ENCODE measurements at regions not wholly inside any gene's neighbourhood (a gene's known extent, or its start where the extent isn't known, plus 50 kb on each side); places are given as distances from the start of the nearest gene placed in this dataset.
A peak's percentile ranks its signal among the peaks of the same experiment; 100 is the strongest.

DNA sequence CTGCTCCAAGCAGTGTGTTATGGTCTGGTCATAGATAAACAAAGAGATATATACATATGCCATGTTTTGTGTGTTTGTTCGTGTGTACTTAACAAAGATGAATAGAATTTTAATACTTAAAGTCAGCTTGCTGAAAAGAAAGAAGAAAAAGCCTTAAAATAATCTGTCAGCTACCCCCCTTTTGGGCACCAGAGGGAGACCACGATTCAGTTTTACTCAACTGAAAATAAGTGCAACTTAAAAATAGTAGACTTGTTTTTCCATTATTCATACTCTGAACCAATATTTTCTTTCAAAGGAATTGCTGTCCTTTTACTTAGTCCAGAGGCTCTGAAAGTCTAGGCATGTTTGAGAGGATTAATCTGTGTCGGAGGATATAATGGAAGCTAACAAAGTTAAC is 181.7 kb upstream of the AGTR2 start:
- no TSS peak for BruUV-seq (replicated peaks)
- no peaks in the 10 kb centered on the region for H3K36me3 Mint-ChIP-seq (ENCODE audit: insufficient read depth, unreplicated experiment)
- TF ChIP-seq, protein P1, sequence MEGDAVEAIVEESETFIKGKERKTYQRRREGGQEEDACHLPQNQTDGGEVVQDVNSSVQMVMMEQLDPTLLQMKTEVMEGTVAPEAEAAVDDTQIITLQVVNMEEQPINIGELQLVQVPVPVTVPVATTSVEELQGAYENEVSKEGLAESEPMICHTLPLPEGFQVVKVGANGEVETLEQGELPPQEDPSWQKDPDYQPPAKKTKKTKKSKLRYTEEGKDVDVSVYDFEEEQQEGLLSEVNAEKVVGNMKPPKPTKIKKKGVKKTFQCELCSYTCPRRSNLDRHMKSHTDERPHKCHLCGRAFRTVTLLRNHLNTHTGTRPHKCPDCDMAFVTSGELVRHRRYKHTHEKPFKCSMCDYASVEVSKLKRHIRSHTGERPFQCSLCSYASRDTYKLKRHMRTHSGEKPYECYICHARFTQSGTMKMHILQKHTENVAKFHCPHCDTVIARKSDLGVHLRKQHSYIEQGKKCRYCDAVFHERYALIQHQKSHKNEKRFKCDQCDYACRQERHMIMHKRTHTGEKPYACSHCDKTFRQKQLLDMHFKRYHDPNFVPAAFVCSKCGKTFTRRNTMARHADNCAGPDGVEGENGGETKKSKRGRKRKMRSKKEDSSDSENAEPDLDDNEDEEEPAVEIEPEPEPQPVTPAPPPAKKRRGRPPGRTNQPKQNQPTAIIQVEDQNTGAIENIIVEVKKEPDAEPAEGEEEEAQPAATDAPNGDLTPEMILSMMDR (IDR thresholded peaks at IDR 0.05; ENCODE audit: insufficient read depth in 1 of 2, low read depth in 1 of 2, low read length in 1 of 2, severe bottlenecking in 1 of 2, unreplicated experiment in 1 of 2), result peak in 1 of 2 experiments; percentile 29

DNA sequence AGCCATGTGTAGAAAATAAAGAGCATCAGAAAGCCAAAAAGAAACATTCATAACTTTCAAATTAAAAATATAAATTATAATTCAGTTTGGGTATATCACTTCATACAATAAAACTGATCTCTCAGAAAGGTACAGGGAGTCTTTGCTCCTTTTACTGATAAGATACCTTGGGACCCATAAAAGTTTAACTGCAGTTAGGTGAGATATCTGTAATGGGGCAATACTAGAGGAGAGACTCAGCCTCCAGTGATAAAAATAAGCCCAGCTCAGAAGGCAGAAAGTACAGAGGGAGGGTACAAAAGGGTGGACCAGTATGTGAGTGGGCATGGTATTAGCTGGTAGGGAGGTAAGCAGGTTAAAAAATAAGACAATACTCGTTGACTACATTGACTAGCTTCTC is 180.9 kb upstream of the AGTR2 start:
- DNase-seq, result no peak
- Mint-ChIP-seq H3K4me3 (ENCODE audit: unreplicated experiment) (no peak overlapping the region), H3K4me1 (ENCODE audit: low read depth, unreplicated experiment) (no peaks in the 10 kb centered on the region), H3K36me3 (ENCODE audit: insufficient read depth, unreplicated experiment) (no peaks in the 10 kb centered on the region), H3K27me3 (ENCODE audit: insufficient read depth, unreplicated experiment) (no peaks in the 10 kb centered on the region), H3K9me3 (ENCODE audit: unreplicated experiment) (peaks cover 5% of the 10 kb centered on the region), H3K27ac (ENCODE audit: unreplicated experiment) (no peak overlapping the region)
- Histone ChIP-seq H3K36me3 (ENCODE audit: control insufficient read depth, insufficient read depth, low read length) (no peaks in the 10 kb centered on the region), H3K27me3 (replicated peaks; ENCODE audit: control insufficient read depth, insufficient read depth, low read length) (no peaks in the 10 kb centered on the region), H3K9me3 (no peaks in the 10 kb centered on the region), H3K4me3 (ENCODE audit: low read depth, low read length) (no peak overlapping the region), H3K4me1 (no peaks in the 10 kb centered on the region)
- intact Hi-C loops (cut with micrococcal nuclease; ENCODE audit: unreplicated experiment), result loop anchor here (1.0 kb wide), 1 partner anchor 210 kb away; no protein-coding TSS in a partner anchor
- TF ChIP-seq, protein P1 (IDR thresholded peaks at IDR 0.05; ENCODE audit: insufficient read depth in 1 of 2, low read depth in 1 of 2, low read length in 1 of 2, severe bottlenecking in 1 of 2, unreplicated experiment in 1 of 2), result no peak
- ChIA-PET POLR2A (no interaction called here), CTCF (no interaction called here)
- no TSS peak for BruUV-seq (replicated peaks)

More for the DNA sequence above, 181.7 kb upstream of the AGTR2 start:
- no peak overlapping the region for H3K27ac Mint-ChIP-seq (ENCODE audit: unreplicated experiment)
- POLR2A ChIA-PET, result no interaction called here
- DNase-seq, result no peak
- H3K27me3 ChIP-seq (replicated peaks; ENCODE audit: control insufficient read depth, insufficient read depth, low read length), result no peaks in the 10 kb centered on the region
- H3K9me3 Mint-ChIP-seq (ENCODE audit: unreplicated experiment), result peaks cover 14% of the 10 kb centered on the region
- no peaks in the 10 kb centered on the region for H3K4me1 ChIP-seq
- H3K4me1 Mint-ChIP-seq (ENCODE audit: low read depth, unreplicated experiment), result no peaks in the 10 kb centered on the region
- H3K27me3 Mint-ChIP-seq (ENCODE audit: insufficient read depth, unreplicated experiment), result no peaks in the 10 kb centered on the region
- no peaks in the 10 kb centered on the region for H3K9me3 ChIP-seq
- CTCF ChIA-PET, result interaction anchor here (0.6 kb wide), 1 partner anchor 749 kb away, joined by 3 read pairs; no protein-coding TSS in a partner anchor
- H3K4me3 ChIP-seq (ENCODE audit: low read depth, low read length), result no peak overlapping the region
- no peaks in the 10 kb centered on the region for H3K36me3 ChIP-seq (ENCODE audit: control insufficient read depth, insufficient read depth, low read length)
- intact Hi-C loops (cut with micrococcal nuclease; ENCODE audit: unreplicated experiment), result loop anchor here (1.0 kb wide), 1 partner anchor 210 kb away; no protein-coding TSS in a partner anchor
- no peak overlapping the region for H3K4me3 Mint-ChIP-seq (ENCODE audit: unreplicated experiment)

DNA sequence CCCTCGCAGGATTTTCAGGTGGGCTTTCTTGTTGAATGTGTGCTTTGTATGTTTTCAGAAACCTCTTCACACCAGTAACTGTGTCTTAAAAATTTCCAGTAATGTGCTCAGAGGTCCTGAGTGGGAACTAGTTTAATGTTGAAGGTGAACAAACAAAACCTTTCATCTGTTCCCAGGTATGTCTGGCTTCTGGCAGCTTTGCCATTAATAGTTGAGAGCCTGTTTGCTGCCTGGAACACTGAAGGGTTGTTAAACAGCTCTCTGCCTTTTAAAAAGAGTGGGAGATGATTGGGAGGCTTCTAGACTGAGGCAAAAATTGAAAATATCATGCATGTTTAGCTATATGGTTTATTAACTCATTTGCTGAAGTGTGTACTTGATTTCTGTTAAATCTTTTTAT is 161.2 kb upstream of the AGTR2 start:
- H3K4me3 Mint-ChIP-seq (ENCODE audit: unreplicated experiment), result no peak overlapping the region
- peaks cover 27% of the 10 kb centered on the region for H3K9me3 Mint-ChIP-seq (ENCODE audit: unreplicated experiment)
- no TSS peak for BruUV-seq (replicated peaks)
- no peaks in the 10 kb centered on the region for H3K27me3 Mint-ChIP-seq (ENCODE audit: insufficient read depth, unreplicated experiment)
- H3K27me3 ChIP-seq (replicated peaks; ENCODE audit: control insufficient read depth, insufficient read depth, low read length), result no peaks in the 10 kb centered on the region
- H3K36me3 ChIP-seq (ENCODE audit: control insufficient read depth, insufficient read depth, low read length), result no peaks in the 10 kb centered on the region
- intact Hi-C loops (cut with micrococcal nuclease; ENCODE audit: unreplicated experiment), result no loop called here
- ChIA-PET POLR2A (no interaction called here), CTCF (no interaction called here)
- no peak overlapping the region for H3K4me3 ChIP-seq (ENCODE audit: low read depth, low read length)
- no peak for DNase-seq
- peaks cover 8% of the 10 kb centered on the region for H3K4me1 Mint-ChIP-seq (ENCODE audit: low read depth, unreplicated experiment)
- H3K9me3 ChIP-seq, result no peaks in the 10 kb centered on the region
- H3K27ac Mint-ChIP-seq (ENCODE audit: unreplicated experiment), result no peak overlapping the region
- H3K4me1 ChIP-seq, result no peaks in the 10 kb centered on the region
- no peaks in the 10 kb centered on the region for H3K36me3 Mint-ChIP-seq (ENCODE audit: insufficient read depth, unreplicated experiment)
- TF ChIP-seq, protein P1 (IDR thresholded peaks at IDR 0.05; ENCODE audit: insufficient read depth in 1 of 2, low read depth in 1 of 2, low read length in 1 of 2, severe bottlenecking in 1 of 2, unreplicated experiment in 1 of 2), result no peak
